ENCODE measurements at regions not wholly inside any gene's neighbourhood (a gene's known extent, or its start where the extent isn't known, plus 50 kb on each side); places are given as distances from the start of the nearest gene placed in this dataset.
"Not testable (repeated sequence)": the region's sequence is repeated elsewhere in the genome, so short reads cannot be mapped to it uniquely, and the experiment has no call there.

DNA sequence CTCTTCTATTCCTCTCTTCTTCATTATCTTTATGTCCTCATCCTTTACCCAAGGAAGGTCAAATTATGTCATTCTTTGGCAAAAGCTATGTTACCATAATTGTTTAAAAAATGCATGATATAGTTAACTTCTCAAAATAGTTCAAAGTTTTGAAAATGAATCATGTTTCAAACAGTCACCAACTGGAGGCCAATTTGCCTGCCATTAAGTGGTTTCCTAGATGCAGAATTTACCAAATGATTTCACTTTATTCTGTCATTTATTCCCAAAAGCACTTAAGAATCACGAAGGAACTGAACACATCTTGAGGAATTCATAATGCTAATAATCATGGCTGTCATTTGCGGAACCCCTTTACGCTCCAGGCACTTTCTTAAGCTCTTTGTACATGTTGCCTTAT lies 190.9 kb upstream of the CDH11 start:
- Histone ChIP-seq H3K9me3 (ENCODE audit: control insufficient read depth, insufficient read depth, low read length) (no peaks in the 10 kb centered on the region), H3K27me3 (ENCODE audit: control insufficient read depth, low read length) (no peaks in the 10 kb centered on the region), H3K4me2 (ENCODE audit: low read length) (no peak overlapping the region), H3K79me2 (ENCODE audit: control insufficient read depth, low read length) (no peaks in the 10 kb centered on the region), H4K20me1 (ENCODE audit: control insufficient read depth, insufficient read depth, low read depth, low read length) (no peaks in the 10 kb centered on the region), H3K4me1 (ENCODE audit: control insufficient read depth, low read length) (no peaks in the 10 kb centered on the region), H3K4me3 (ENCODE audit: low read length) (no peak overlapping the region), H3K9me2 (replicated peaks; ENCODE audit: control insufficient read depth, low read length) (no peaks in the 10 kb centered on the region), H3K36me3 (ENCODE audit: control insufficient read depth, low read length) (no peaks in the 10 kb centered on the region), H3F3A (ENCODE audit: control insufficient read depth, insufficient read depth) (no peaks in the 10 kb centered on the region), H3K27ac (ENCODE audit: low read depth, low read length) (no peak overlapping the region)
- TF ChIP-seq, protein P1, sequence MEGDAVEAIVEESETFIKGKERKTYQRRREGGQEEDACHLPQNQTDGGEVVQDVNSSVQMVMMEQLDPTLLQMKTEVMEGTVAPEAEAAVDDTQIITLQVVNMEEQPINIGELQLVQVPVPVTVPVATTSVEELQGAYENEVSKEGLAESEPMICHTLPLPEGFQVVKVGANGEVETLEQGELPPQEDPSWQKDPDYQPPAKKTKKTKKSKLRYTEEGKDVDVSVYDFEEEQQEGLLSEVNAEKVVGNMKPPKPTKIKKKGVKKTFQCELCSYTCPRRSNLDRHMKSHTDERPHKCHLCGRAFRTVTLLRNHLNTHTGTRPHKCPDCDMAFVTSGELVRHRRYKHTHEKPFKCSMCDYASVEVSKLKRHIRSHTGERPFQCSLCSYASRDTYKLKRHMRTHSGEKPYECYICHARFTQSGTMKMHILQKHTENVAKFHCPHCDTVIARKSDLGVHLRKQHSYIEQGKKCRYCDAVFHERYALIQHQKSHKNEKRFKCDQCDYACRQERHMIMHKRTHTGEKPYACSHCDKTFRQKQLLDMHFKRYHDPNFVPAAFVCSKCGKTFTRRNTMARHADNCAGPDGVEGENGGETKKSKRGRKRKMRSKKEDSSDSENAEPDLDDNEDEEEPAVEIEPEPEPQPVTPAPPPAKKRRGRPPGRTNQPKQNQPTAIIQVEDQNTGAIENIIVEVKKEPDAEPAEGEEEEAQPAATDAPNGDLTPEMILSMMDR (IDR thresholded peaks at IDR 0.05; ENCODE audit: low read depth, low read length, poor library complexity, severe bottlenecking) = no peak
- TF ChIP-seq EZH2phosphoT487 (IDR thresholded peaks at IDR 0.05; ENCODE audit: borderline replicate concordance, low read length) = no peak

DNA sequence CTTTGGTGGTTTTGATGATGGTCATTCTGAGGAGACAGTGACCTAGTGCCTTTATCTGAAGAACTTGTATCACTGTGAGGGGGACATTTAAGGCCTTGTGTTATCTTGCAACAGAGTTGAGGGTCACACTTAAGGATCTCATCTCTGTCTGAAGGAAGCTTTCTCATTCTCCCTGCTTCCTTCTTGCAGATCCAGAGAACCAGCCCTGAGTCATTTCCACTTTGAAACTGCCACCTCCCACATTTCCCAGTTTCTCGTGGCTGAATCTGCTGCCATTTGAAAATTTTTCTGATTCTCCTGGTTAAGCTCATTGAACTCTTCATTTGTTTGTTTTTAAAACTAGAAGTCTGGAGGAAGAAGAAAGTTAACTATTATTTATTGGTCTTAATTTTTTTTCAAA lies 190.2 kb upstream of the CDH11 start:
- Histone ChIP-seq H3K27ac (ENCODE audit: low read depth, low read length) (no peak overlapping the region), H3K79me2 (ENCODE audit: control insufficient read depth, low read length) (no peaks in the 10 kb centered on the region), H3K4me1 (ENCODE audit: control insufficient read depth, low read length) (no peaks in the 10 kb centered on the region), H3K9me2 (replicated peaks; ENCODE audit: control insufficient read depth, low read length) (no peaks in the 10 kb centered on the region), H3K4me2 (ENCODE audit: low read length) (no peak overlapping the region), H3F3A (ENCODE audit: control insufficient read depth, insufficient read depth) (no peaks in the 10 kb centered on the region), H4K20me1 (ENCODE audit: control insufficient read depth, insufficient read depth, low read depth, low read length) (no peaks in the 10 kb centered on the region), H3K9me3 (ENCODE audit: control insufficient read depth, insufficient read depth, low read length) (no peaks in the 10 kb centered on the region), H3K27me3 (ENCODE audit: control insufficient read depth, low read length) (no peaks in the 10 kb centered on the region), H3K36me3 (ENCODE audit: control insufficient read depth, low read length) (no peaks in the 10 kb centered on the region), H3K4me3 (ENCODE audit: low read length) (no peak overlapping the region)
- TF ChIP-seq, protein P1 (IDR thresholded peaks at IDR 0.05; ENCODE audit: low read depth, low read length, poor library complexity, severe bottlenecking) = no peak
- no peak for TF ChIP-seq EZH2phosphoT487 (IDR thresholded peaks at IDR 0.05; ENCODE audit: borderline replicate concordance, low read length)

DNA sequence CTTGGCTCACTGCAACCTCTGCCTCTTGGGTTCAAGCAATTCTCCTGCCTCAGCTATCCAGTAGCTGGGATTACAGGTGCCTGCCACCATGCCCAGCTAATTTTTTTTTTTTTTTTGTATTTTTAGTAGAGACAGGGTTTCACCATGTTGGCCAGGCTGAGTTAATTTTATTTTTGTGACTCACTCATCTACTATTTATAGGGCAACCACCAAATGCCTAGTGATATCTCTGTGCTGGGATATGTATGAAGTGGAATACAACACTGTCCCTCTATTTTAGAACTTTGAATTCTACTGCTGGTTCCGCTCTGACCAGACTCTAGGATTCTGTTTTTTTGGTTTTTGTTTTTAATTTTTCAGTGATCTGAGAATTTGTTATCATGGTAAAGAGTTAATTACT lies 188.6 kb upstream of the CDH11 start:
- not testable (repeated sequence) for H3K9me3 ChIP-seq (ENCODE audit: control insufficient read depth, insufficient read depth, low read length); H3K4me3 ChIP-seq (ENCODE audit: low read length); H4K20me1 ChIP-seq (ENCODE audit: control insufficient read depth, insufficient read depth, low read depth, low read length); H3F3A ChIP-seq (ENCODE audit: control insufficient read depth, insufficient read depth); H3K79me2 ChIP-seq (ENCODE audit: control insufficient read depth, low read length); H3K27ac ChIP-seq (ENCODE audit: low read depth, low read length); H3K36me3 ChIP-seq (ENCODE audit: control insufficient read depth, low read length); H3K4me1 ChIP-seq (ENCODE audit: control insufficient read depth, low read length); H3K27me3 ChIP-seq (ENCODE audit: control insufficient read depth, low read length); H3K4me2 ChIP-seq (ENCODE audit: low read length); H3K9me2 ChIP-seq (replicated peaks; ENCODE audit: control insufficient read depth, low read length)

DNA sequence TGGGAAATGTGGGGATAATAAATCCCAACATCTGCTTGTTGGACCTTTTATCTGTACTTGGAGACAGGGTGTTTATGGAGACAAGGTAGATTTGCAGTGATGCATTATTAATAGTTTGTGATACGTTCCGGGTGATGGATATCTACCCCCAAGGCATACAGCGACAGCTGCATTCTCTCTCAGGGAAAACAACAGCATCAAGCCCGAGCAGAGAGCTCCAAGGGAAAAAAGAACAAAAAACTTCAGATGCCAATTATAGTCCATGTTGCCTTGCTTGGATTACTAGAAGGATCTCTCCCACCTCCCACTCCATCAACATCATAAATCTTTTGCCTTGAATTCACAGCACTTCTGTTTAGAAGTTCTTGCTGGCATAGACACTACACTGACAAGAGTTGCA lies 187.5 kb upstream of the CDH11 start:
- Histone ChIP-seq H4K20me1 (ENCODE audit: control insufficient read depth, insufficient read depth, low read depth, low read length) (no peaks in the 10 kb centered on the region), H3K4me2 (ENCODE audit: low read length) (no peak overlapping the region), H3F3A (ENCODE audit: control insufficient read depth, insufficient read depth) (no peaks in the 10 kb centered on the region), H3K9me2 (replicated peaks; ENCODE audit: control insufficient read depth, low read length) (no peaks in the 10 kb centered on the region), H3K36me3 (ENCODE audit: control insufficient read depth, low read length) (no peaks in the 10 kb centered on the region), H3K9me3 (ENCODE audit: control insufficient read depth, insufficient read depth, low read length) (no peaks in the 10 kb centered on the region), H3K4me3 (ENCODE audit: low read length) (no peak overlapping the region), H3K27me3 (ENCODE audit: control insufficient read depth, low read length) (no peaks in the 10 kb centered on the region), H3K27ac (ENCODE audit: low read depth, low read length) (no peak overlapping the region), H3K79me2 (ENCODE audit: control insufficient read depth, low read length) (no peaks in the 10 kb centered on the region), H3K4me1 (ENCODE audit: control insufficient read depth, low read length) (no peaks in the 10 kb centered on the region)
- TF ChIP-seq, protein P1 (IDR thresholded peaks at IDR 0.05; ENCODE audit: low read depth, low read length, poor library complexity, severe bottlenecking) = no peak
- no peak for TF ChIP-seq EZH2phosphoT487 (IDR thresholded peaks at IDR 0.05; ENCODE audit: borderline replicate concordance, low read length)

Measured in DOHH2 (cell line).